HG03575 (cell line): ENCODE measurements at regions not wholly inside any gene's neighbourhood (a gene's known extent, or its start where the extent isn't known, plus 50 kb on each side); places are given as distances from the start of the nearest gene placed in this dataset.
"Not testable (repeated sequence)": the region's sequence is repeated elsewhere in the genome, so short reads cannot be mapped to it uniquely, and the experiment has no call there.

Source experiments
- ATAC-seq: cut with Tn5 transposase; IDR thresholded peaks from one replicate; pipeline ENCODE4 v1.9.1; 2021; ENCODE audit not compliant: unreplicated experiment, insufficient number of reproducible peaks, low FRiP score; ENCODE audit errors: extremely low read depth

DNA sequence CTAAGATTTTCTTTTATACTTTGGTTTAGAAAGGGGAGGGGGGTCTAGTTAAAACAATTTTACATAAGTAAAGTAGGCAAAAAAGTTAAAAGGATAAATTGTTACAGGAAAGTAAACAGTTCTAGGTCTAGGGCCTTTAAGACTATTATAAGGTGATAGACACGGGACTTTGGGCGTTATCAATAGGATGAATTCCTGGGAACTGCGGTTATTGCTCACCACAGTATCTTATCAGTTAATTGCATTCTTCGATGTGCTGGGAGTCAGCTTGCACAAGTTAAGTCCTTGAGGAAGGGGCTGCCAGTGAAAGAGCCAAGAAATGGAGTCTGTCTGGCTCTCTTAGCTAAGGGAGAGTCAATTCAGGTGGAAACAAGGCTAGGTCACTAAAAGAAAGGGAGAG lies 163.8 kb upstream of the FRG2C start:
- not testable (repeated sequence) for ATAC-seq

DNA sequence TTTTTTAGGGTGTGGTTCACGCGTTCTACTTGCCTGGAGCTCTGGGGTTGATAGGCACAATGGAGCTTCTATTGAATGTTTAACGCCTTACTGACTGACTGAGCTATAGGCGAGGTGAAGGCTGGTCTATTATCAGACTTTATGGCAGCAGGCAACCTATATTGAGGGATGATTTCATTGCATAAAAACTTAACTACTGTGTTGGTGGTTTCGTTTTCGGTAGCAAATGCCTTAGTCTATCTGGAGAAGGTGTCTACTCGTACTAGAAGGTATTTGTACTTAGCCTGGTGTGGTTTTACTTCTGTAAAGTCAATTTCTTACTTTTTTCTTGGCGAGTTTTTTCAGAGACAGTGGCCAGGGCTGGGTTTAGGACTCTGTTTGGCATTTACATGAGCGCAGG lies 162.0 kb upstream of the FRG2C start:
- not testable (repeated sequence) for ATAC-seq

GRCh38 chr3:75502769-75503756 lies 161.1 kb upstream of the FRG2C start:
- ATAC-seq, result not testable (repeated sequence)

GRCh38 chr3:75506603-75507002 lies 157.5 kb upstream of the FRG2C start:
- no peak for ATAC-seq

GRCh38 chr3:75507956-75508355 lies 156.2 kb upstream of the FRG2C start:
- not testable (repeated sequence) for ATAC-seq

DNA sequence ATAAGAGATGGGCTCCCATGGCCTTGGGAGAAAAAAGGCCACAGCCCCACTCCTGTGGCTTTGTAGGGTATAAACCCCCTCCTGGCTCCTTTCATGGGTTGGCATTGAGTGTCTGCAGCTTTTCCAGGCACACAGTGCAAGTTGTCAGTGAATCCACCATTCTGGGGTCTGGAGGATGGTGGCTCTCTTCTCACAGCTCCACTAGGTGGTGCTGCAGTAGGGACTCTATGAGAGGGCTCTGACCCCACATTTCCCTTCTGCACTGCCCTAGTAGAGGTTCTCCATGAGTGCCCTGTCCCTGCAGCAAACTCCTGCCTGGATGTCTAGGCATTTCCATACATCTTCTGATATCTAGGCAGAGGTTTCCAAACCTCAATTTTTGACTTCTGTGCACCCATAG lies 136.5 kb upstream of the FRG2C start:
- ATAC-seq, result not testable (repeated sequence)

DNA sequence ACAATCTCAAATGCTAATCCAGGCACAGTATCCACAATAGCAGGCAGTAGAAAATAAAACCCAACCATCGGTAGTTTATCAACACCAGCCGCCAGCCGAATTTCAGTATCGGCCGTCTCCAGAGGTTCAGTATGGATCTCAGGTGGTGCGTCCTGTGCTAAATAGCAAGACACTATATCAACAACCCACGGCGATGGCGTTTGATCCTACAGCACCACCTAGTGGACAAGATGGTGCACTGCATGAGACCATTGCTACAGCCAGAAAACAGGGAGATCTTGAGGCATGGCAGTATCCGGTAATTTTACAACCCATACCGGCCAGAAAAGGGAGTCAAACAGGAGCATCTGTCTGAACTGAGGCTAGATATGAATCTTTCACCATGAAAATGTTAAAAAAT lies 112.0 kb upstream of the FRG2C start:
- not testable (repeated sequence) for ATAC-seq

DNA sequence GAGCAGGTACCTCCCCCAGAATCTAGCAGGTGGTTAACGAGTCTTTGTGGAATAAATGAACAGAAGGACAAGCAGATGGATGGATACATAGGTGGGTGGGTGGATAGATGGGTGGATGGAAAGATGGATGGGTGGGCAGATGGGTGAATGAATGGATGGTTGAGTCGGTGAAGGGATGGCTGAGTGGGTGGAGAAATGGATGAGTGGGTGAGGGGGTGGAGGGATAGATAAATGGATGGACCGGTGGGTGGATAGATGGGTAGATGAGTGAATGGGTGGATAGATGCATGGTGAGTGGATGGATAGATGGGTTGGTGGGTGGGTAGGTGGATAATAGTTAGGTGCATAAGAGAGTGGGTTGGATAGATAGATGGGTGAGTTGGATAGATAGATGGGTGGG lies 99.7 kb upstream of the FRG2C start:
- ATAC-seq, result not testable (repeated sequence)

GRCh38 chr3:75572303-75572702 lies 91.8 kb upstream of the FRG2C start:
- ATAC-seq, result not testable (repeated sequence)

GRCh38 chr3:75579091-75579490 lies 85.0 kb upstream of the FRG2C start:
- not testable (repeated sequence) for ATAC-seq

DNA sequence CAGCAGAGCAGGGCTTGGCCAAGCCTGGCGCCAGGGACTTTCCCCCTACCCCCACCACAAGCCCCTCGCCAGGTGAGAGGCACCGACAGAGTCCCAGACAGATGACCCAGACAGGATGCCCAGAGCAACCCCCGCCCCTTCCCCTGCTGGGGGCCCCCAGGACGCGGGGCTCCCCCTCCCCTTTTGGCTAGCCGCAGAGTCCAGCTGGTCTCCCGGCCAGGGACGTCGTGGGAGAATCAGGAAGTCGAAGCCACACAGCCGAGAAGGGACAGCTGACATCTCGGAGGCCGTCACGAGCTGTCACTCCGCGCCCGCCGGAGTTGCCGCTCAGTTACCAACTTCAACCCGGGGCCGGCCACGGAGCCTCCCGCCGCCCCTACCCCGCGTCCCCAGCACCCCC lies 84.6 kb upstream of the FRG2C start:
- ATAC-seq, result not testable (repeated sequence)

DNA sequence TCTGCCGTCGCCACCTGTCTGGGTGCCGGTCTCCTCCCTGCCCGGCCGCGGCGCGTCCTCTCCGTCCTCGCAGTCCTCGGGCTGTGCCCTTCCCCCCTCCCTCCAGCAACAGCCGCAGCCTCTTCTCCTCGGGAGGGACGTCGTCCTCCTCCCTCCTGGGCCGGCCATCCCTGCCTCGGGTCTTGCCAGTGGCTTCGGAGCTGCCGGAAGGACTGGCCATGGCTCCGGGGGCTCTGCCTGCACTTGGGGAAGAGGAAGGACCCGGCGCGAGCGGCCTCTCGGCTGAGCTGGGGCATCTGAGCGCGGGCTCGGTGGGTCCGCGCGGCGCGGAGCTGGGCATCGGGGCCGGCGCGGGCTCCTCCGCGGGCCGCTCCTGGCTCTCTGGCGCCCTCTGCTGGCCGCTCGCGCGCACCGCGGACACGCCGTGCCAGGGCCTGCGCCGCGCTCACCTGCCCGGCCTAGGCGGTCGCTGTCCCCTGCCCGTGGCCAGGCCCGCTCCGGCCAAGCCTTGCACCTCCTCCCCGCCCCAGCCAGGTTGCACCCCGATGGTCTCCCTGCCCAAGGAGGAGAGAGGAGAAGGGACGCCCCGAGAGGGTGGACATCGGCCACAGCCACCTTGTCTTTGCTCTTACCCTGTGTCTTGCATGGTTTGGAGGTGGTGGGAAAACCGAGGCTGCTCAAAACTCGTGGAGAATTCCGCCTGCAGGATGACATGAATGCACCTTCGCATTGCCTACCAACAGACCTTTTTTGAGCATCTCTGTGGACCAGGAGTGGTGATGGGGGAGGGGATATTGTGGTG lies 83.9 kb upstream of the FRG2C start:
- ATAC-seq, result not testable (repeated sequence)

- not testable (repeated sequence) for ATAC-seq
Observed at GRCh38 chr3:75582536-75582935, 81.6 kb upstream of the FRG2C start.

DNA sequence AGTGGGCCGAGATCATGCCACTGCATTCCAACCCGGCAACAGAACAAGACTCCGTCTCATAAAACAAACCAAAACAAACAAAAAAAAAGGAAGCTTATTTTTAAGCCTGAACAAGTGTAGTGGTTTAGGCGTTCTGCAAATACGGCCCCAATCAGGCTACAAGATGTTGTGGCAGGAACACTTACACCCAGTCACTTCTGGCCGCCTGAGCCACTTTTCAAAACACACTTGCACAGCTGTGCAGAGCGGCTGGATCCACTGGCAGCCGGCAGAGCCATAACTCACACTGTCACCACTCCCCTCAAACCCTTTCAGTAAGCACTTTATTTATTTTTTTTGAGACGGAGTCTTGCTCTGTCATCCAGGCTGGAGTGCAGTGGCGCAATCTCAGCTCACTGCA lies 81.0 kb upstream of the FRG2C start:
- ATAC-seq, result not testable (repeated sequence)

- ATAC-seq, result not testable (repeated sequence)
Observed at GRCh38 chr3:75587695-75588094, 76.4 kb upstream of the FRG2C start.

DNA sequence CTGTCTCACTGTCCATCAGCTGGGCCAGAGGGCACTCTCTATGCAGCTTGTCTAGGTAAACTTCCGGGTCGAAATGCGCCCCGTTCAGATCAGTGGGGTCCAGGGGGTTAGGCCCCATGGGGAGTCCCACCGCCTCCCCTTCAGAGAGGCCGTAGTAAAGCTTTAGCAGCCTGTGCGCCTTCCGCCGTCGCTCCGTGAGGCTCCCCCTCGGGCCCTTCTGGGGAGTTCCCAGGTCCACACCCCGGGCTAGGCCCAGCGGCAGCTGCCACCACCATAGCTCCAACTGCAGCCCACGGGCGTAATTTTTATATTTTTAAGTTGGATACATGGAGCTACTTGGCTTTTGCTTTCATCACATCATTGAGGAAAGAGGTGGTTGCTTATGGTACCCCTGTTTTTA lies 73.7 kb upstream of the FRG2C start:
- ATAC-seq, result not testable (repeated sequence)

- not testable (repeated sequence) for ATAC-seq
Observed at GRCh38 chr3:75604286-75604934, 59.7 kb upstream of the FRG2C start.

GRCh38 chr3:75607996-75608395 lies 56.1 kb upstream of the FRG2C start:
- not testable (repeated sequence) for ATAC-seq

GRCh38 chr3:75609598-75609997 lies 54.5 kb upstream of the FRG2C start:
- not testable (repeated sequence) for ATAC-seq
